Panc1 (cell line): ENCODE measurements at regions not wholly inside any gene's neighbourhood (a gene's known extent, or its start where the extent isn't known, plus 50 kb on each side); places are given as distances from the start of the nearest gene placed in this dataset.

Experiments
- ATAC-seq: fragments of 200-7000 bp; cut with Tn5 transposase; 2 replicates; pipeline ENCODE4 v1.9.1; 2020; ENCODE audit warnings: mild to moderate bottlenecking, moderate library complexity
- BruUV-seq: library from RNA; stranded (reverse); fragments of 400-500 nt; replicated peaks from 2 replicates; lab custom pipeline; 2021; lab: Mats Ljungman, UMichigan
- CTCF ChIA-PET: fragments of 300-600 bp; sonication (Branson Sonifier 250); formaldehyde crosslinking; loops from one replicate; lab custom pipeline; 2022; ENCODE audit warnings: antibody characterized with exemption; lab: Charles Lee
- POLR2A ChIA-PET: fragments of 300-600 bp; sonication (Branson Sonifier 250); formaldehyde crosslinking; loops from one replicate; lab custom pipeline; 2022; ENCODE audit warnings: antibody characterized with exemption; lab: Charles Lee
- DNase-seq: peaks from one replicate; pipeline ENCODE4 v3.0.0-alpha.2; 2010; ENCODE audit warnings: low read depth, low spot score
- H3K27ac ChIP-seq: 2 replicates; pipeline ENCODE4 v1.5.1; 2011; ENCODE audit warnings: mild to moderate bottlenecking, low read length, inconsistent platforms
- H3K27me3 ChIP-seq: fragments of 200-500 bp; sonication (Bioruptor generic); 2 replicates; pipeline ENCODE4 v1.6.0; 2014; ENCODE audit warnings: low read length, inconsistent platforms; ENCODE audit not compliant: control insufficient read depth, insufficient read depth
- H3K36me3 ChIP-seq: fragments of 200-500 bp; sonication (Bioruptor generic); 2 replicates; pipeline ENCODE4 v1.5.1; 2014; ENCODE audit warnings: inconsistent platforms, mild to moderate bottlenecking, low read length, moderate library complexity; ENCODE audit not compliant: control insufficient read depth, insufficient read depth
- H3K4me1 ChIP-seq: 2 replicates; pipeline ENCODE4 v1.5.1; 2011; ENCODE audit warnings: inconsistent platforms, mild to moderate bottlenecking, low read length, moderate library complexity; ENCODE audit not compliant: control insufficient read depth, insufficient read depth
- H3K4me3 ChIP-seq, 2 experiments: 2 replicates each; pipeline ENCODE4 v1.5.1; 2011 to 2012; ENCODE audit warnings: low read depth in 2 of 2, low read length in 2 of 2, mild to moderate bottlenecking in 2 of 2, inconsistent platforms in 1 of 2, moderate library complexity in 1 of 2
- H3K9me3 ChIP-seq: fragments of 200-500 bp; sonication (Bioruptor generic); 2 replicates; pipeline ENCODE4 v1.5.1; 2014; ENCODE audit warnings: low read depth, mild to moderate bottlenecking, inconsistent platforms, low read length, moderate library complexity; ENCODE audit not compliant: control insufficient read depth, insufficient read depth
- POLR2AphosphoS5 ChIP-seq: IDR thresholded peaks from 2 replicates; pipeline ENCODE4 v1.6.1; 2012; ENCODE audit warnings: mild to moderate bottlenecking, low read depth, low read length, moderate library complexity
- SIN3A ChIP-seq: IDR thresholded peaks from 2 replicates; pipeline ENCODE4 v1.6.1; 2012; ENCODE audit warnings: low read depth, mild to moderate bottlenecking, low read length, moderate library complexity, borderline replicate concordance; ENCODE audit not compliant: insufficient read depth
- TCF7L2 ChIP-seq: IDR thresholded peaks from 2 replicates; pipeline ENCODE4 v1.6.1; 2011; ENCODE audit warnings: mild to moderate bottlenecking, low read depth, low read length, inconsistent platforms
- in situ Hi-C: cut with HindIII; loops from 2 replicates; pipeline ENCODE4 v1.10.0; 2016; ENCODE audit warnings: low sequenced_read_pairs, low pct_unique_long_range_greater_than_20kb
- intact Hi-C: fragments of 100-400 bp; cut with micrococcal nuclease; formaldehyde crosslinking; loops from one replicate; pipeline ENCODE4 v1.10.0; 2022; ENCODE audit not compliant: unreplicated experiment
- TF ChIP-seq, protein P1 (sequence below), 2 experiments: IDR thresholded peaks; 2 replicates each; pipeline ENCODE4 v1.6.1; 2011 to 2012; ENCODE audit warnings: low read depth in 2 of 2, control low read depth in 1 of 2, low read length in 1 of 2, mild to moderate bottlenecking in 1 of 2, moderate library complexity in 1 of 2; ENCODE audit not compliant: insufficient read depth in 1 of 2
- TF ChIP-seq, protein P2 (sequence below): fragments of 450-650 bp; IDR thresholded peaks from 2 replicates; pipeline ENCODE4 v1.5.1; 2017; ENCODE audit warnings: mild to moderate bottlenecking

DNA sequence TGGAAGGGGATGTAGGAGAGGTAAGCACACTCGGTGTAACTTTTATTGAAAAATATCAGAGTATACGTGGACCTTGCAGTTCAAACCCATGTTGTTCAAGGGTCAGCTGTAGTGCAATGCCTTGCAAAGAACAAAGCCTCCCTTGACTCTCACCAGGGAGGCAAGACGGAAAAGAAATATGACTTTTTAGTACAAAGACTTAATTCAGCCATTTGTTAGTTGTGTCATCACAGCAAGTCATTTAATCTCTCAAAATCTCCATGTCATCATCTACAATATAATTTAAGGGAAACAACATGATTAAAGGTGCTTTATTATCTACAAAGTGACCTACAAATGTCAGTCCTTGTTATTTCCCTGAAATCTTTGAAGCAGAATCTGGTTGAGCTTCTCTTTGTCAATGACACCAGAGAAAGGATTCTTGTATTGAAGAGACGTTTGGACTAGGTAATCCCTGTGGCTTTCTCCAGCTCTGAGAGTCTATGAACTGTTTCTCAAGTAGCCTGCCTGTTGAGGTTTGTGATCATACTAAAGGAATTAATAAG, 502.8 kb downstream of the REEP3 start:
- intact Hi-C loops (no loop called here), in situ Hi-C loops (no loop called here)
- ChIA-PET POLR2A (no interaction called here), CTCF (no interaction called here)
- BruUV-seq, result no TSS peak
- H3K4me3 ChIP-seq, result no peak overlapping the region
- DNase-seq, result no peak
- no peaks in the 10 kb centered on the region for H3K36me3 ChIP-seq
- no peaks in the 10 kb centered on the region for H3K4me1 ChIP-seq
- no peaks in the 10 kb centered on the region for H3K27me3 ChIP-seq
- no peak overlapping the region for H3K27ac ChIP-seq
- H3K9me3 ChIP-seq, result 0 out of 2 replicates have a peak, but pooled peaks cover 3% of the 10 kb centered on the region
- ATAC-seq, result no peak
- no peak for TF ChIP-seq TCF7L2
- TF ChIP-seq, protein P1, sequence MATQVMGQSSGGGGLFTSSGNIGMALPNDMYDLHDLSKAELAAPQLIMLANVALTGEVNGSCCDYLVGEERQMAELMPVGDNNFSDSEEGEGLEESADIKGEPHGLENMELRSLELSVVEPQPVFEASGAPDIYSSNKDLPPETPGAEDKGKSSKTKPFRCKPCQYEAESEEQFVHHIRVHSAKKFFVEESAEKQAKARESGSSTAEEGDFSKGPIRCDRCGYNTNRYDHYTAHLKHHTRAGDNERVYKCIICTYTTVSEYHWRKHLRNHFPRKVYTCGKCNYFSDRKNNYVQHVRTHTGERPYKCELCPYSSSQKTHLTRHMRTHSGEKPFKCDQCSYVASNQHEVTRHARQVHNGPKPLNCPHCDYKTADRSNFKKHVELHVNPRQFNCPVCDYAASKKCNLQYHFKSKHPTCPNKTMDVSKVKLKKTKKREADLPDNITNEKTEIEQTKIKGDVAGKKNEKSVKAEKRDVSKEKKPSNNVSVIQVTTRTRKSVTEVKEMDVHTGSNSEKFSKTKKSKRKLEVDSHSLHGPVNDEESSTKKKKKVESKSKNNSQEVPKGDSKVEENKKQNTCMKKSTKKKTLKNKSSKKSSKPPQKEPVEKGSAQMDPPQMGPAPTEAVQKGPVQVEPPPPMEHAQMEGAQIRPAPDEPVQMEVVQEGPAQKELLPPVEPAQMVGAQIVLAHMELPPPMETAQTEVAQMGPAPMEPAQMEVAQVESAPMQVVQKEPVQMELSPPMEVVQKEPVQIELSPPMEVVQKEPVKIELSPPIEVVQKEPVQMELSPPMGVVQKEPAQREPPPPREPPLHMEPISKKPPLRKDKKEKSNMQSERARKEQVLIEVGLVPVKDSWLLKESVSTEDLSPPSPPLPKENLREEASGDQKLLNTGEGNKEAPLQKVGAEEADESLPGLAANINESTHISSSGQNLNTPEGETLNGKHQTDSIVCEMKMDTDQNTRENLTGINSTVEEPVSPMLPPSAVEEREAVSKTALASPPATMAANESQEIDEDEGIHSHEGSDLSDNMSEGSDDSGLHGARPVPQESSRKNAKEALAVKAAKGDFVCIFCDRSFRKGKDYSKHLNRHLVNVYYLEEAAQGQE (IDR thresholded peaks at IDR 0.05; ENCODE audit: insufficient read depth in 1 of 2, low read depth in 2 of 2, low read length in 1 of 2), result no peak
- no peak for TF ChIP-seq POLR2AphosphoS5
- TF ChIP-seq SIN3A, result no peak
- TF ChIP-seq, protein P2, sequence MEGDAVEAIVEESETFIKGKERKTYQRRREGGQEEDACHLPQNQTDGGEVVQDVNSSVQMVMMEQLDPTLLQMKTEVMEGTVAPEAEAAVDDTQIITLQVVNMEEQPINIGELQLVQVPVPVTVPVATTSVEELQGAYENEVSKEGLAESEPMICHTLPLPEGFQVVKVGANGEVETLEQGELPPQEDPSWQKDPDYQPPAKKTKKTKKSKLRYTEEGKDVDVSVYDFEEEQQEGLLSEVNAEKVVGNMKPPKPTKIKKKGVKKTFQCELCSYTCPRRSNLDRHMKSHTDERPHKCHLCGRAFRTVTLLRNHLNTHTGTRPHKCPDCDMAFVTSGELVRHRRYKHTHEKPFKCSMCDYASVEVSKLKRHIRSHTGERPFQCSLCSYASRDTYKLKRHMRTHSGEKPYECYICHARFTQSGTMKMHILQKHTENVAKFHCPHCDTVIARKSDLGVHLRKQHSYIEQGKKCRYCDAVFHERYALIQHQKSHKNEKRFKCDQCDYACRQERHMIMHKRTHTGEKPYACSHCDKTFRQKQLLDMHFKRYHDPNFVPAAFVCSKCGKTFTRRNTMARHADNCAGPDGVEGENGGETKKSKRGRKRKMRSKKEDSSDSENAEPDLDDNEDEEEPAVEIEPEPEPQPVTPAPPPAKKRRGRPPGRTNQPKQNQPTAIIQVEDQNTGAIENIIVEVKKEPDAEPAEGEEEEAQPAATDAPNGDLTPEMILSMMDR, result no peak

DNA sequence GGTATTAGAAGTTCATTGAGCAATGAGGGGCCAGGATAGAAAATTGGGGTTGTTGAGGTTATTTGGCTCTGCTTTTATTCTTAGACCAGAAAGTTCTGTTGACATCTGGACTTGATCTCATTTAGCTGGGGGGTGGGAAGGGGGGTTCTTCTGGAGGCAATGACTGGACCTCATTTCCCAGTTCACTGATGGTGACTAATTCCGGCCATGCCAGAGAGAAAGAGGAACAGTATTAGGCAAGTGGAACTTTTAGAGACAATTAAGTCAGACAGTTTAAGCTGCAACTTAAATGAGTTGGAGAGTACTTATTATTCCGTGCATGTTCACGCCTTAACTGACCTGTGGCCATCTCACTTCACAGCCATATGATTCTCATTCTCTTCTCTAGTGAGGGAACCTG, 512.5 kb downstream of the REEP3 start:
- CTCF ChIA-PET, result interaction anchor here (0.6 kb wide), 1 partner anchor 161 kb away, joined by 8 read pairs; no protein-coding TSS in a partner anchor
- ATAC-seq, result no peak
- Histone ChIP-seq H3K9me3 (no peaks in the 10 kb centered on the region), H3K27me3 (no peaks in the 10 kb centered on the region; the same call in 1 of the 2 replicates), H3K4me3 (no peak overlapping the region), H3K4me1 (no peaks in the 10 kb centered on the region), H3K27ac (no peak overlapping the region), H3K36me3 (no peaks in the 10 kb centered on the region)
- in situ Hi-C loops (no loop called here), intact Hi-C loops (no loop called here)
- TF ChIP-seq TCF7L2 (no peak), SIN3A (no peak), POLR2AphosphoS5 (no peak)
- TF ChIP-seq, protein P1 (IDR thresholded peaks at IDR 0.05; ENCODE audit: insufficient read depth in 1 of 2, low read depth in 2 of 2, low read length in 1 of 2), result no peak
- TF ChIP-seq, protein P2, result no peak
- DNase-seq, result no peak
- BruUV-seq, result no TSS peak
- POLR2A ChIA-PET, result no interaction called here
